Smooth muscle cell (in vitro differentiated cells): ENCODE measurements at regions not wholly inside any gene's neighbourhood (a gene's known extent, or its start where the extent isn't known, plus 50 kb on each side); places are given as distances from the start of the nearest gene placed in this dataset.
A peak's percentile ranks its signal among the peaks of the same experiment; 100 is the strongest.
"Not testable (repeated sequence)": the region's sequence is repeated elsewhere in the genome, so short reads cannot be mapped to it uniquely, and the experiment has no call there.

Source experiments
- DNase-seq: peaks from one replicate; lab custom pipeline; 2025; ENCODE audit not compliant: unreplicated experiment; lab: John Stamatoyannopoulos, UW
- H2AFZ ChIP-seq: fragments of 200-600 bp; sonication (generic); 2 replicates; pipeline ENCODE4 v1.6.0; 2016; ENCODE audit warnings: antibody characterized with exemption, low read depth, mild to moderate bottlenecking
- H3F3A ChIP-seq: fragments of 200-600 bp; sonication (generic); 2 replicates; pipeline ENCODE4 v1.6.0; 2017; ENCODE audit warnings: antibody characterized with exemption, low read depth
- H3K27ac ChIP-seq: fragments of 200-600 bp; sonication (generic); 2 replicates; pipeline ENCODE4 v1.5.1; 2016; ENCODE audit warnings: low read depth, mild to moderate bottlenecking
- H3K27me3 ChIP-seq: fragments of 200-600 bp; sonication (generic); 2 replicates; pipeline ENCODE4 v1.6.1; 2016; ENCODE audit warnings: low read depth, mild to moderate bottlenecking
- H3K36me3 ChIP-seq: fragments of 200-600 bp; sonication (generic); 2 replicates; pipeline ENCODE4 v1.5.1; 2016; ENCODE audit warnings: low read depth
- H3K4me1 ChIP-seq: fragments of 200-600 bp; sonication (generic); 2 replicates; pipeline ENCODE4 v1.5.1; 2016; ENCODE audit warnings: low read depth
- H3K4me2 ChIP-seq: fragments of 200-600 bp; sonication (generic); 2 replicates; pipeline ENCODE4 v1.6.0; 2016; ENCODE audit warnings: mild to moderate bottlenecking
- H3K4me3 ChIP-seq: fragments of 200-600 bp; sonication (generic); 2 replicates; pipeline ENCODE4 v1.5.1; 2016; ENCODE audit warnings: mild to moderate bottlenecking
- H3K79me2 ChIP-seq: fragments of 200-600 bp; sonication (generic); 2 replicates; pipeline ENCODE4 v1.6.0; 2016; ENCODE audit warnings: low read depth, mild to moderate bottlenecking
- H3K9ac ChIP-seq: fragments of 200-600 bp; sonication (generic); 2 replicates; pipeline ENCODE4 v1.6.0; 2016; ENCODE audit warnings: low read depth
- H3K9me3 ChIP-seq: fragments of 200-600 bp; sonication (generic); replicated peaks from 2 replicates; pipeline ENCODE4 v1.5.1; 2016; ENCODE audit warnings: low read depth
- H4K20me1 ChIP-seq: fragments of 200-600 bp; sonication (generic); 2 replicates; pipeline ENCODE4 v1.6.0; 2016; ENCODE audit warnings: low read depth
- WGBS: methylation state at CpG from one replicate; pipeline ENCODE4 v1.1.7; 2016; ENCODE audit warnings: low lambda C conversion rate; 5-methylcytosine and 5-hydroxymethylcytosine counted together
- TF ChIP-seq, protein P1 (sequence below): fragments of 200-600 bp; sonication (generic); IDR thresholded peaks from 2 replicates; pipeline ENCODE4 v1.5.1; 2017; ENCODE audit warnings: borderline replicate concordance, mild to moderate bottlenecking, antibody characterized with exemption; ENCODE audit not compliant: insufficient read depth, poor library complexity, severe bottlenecking

DNA sequence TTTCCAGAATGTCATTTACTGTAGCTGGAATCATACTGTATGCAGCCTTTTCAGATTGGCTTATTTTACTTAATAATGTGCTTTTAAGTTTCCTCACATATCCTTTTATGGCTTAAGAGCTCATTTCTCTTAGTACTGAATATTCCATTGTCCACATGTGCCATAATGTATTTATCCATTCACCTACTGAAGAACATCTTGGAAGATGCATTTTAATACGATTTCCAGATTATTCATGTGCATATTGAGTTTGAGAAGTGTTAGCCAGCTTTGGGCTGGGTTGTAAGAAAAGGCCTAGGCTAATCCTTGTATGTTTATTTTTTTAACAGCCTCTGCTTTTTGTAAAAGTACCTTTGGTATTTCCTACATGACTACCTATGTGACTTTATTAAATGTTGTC, 109.3 kb upstream of the MDFIC start:
- WGBS = 88% methylated on average over 1 of the region's 1 CpG
- Histone ChIP-seq H3K4me3 (no peak overlapping the region), H3F3A (no peaks in the 10 kb centered on the region), H4K20me1 (no peaks in the 10 kb centered on the region), H3K79me2 (no peaks in the 10 kb centered on the region), H3K9me3 (no peaks in the 10 kb centered on the region), H3K27me3 (no peaks in the 10 kb centered on the region), H3K36me3 (no peaks in the 10 kb centered on the region), H3K4me2 (no peak overlapping the region), H3K9ac (no peak overlapping the region), H3K4me1 (no peaks in the 10 kb centered on the region), H2AFZ (no peak overlapping the region), H3K27ac (no peak overlapping the region)
- TF ChIP-seq, protein P1, sequence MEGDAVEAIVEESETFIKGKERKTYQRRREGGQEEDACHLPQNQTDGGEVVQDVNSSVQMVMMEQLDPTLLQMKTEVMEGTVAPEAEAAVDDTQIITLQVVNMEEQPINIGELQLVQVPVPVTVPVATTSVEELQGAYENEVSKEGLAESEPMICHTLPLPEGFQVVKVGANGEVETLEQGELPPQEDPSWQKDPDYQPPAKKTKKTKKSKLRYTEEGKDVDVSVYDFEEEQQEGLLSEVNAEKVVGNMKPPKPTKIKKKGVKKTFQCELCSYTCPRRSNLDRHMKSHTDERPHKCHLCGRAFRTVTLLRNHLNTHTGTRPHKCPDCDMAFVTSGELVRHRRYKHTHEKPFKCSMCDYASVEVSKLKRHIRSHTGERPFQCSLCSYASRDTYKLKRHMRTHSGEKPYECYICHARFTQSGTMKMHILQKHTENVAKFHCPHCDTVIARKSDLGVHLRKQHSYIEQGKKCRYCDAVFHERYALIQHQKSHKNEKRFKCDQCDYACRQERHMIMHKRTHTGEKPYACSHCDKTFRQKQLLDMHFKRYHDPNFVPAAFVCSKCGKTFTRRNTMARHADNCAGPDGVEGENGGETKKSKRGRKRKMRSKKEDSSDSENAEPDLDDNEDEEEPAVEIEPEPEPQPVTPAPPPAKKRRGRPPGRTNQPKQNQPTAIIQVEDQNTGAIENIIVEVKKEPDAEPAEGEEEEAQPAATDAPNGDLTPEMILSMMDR = no peak
- no peak for DNase-seq

DNA sequence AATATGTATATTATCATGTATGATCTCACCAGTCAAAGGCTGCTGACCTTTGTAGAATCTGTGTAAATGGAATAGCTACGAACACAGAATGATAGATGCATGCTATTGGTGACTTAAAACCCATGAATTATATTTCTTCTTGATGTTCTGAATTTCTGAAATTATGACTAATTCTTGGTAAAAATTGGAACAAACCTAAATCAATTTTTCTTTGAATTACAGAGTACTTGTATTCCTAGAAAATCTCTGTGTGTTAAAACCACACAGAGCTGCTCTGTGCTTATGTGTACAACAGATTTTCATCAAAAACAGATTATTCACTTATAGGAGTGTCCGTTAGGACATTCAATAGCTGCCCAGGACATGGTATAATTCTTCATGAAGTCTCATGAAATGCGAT, 108.3 kb upstream of the MDFIC start:
- Histone ChIP-seq H3K36me3 (no peaks in the 10 kb centered on the region), H3K4me1 (no peaks in the 10 kb centered on the region), H3K4me2 (no peak overlapping the region), H3K9me3 (no peaks in the 10 kb centered on the region), H3K9ac (no peak overlapping the region), H3K79me2 (no peaks in the 10 kb centered on the region), H2AFZ (no peak overlapping the region), H3K27me3 (no peaks in the 10 kb centered on the region), H3K27ac (no peak overlapping the region), H4K20me1 (no peaks in the 10 kb centered on the region), H3F3A (no peaks in the 10 kb centered on the region), H3K4me3 (no peak overlapping the region)
- TF ChIP-seq, protein P1 = no peak
- 91% methylated on average over 3 of the region's 3 CpGs for WGBS
- DNase-seq = no peak

DNA sequence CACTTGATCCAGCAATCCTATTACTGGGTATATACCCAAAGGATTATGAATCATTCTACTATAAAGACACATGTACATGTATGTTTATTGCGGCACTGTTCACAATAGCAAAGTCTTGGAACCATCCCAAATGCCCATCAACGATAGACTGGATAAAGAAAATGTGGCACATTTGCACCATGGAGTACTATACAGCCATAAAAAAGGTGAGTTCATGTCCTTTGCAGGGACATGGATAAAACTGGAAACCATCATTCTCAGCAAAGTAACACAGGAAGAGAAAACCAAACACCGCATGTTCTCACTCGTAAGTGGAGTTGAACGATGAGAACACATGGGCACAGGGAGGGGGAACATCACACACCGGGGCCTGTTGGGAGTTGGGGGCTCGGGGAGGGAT, 104.9 kb upstream of the MDFIC start:
- H3K4me1 ChIP-seq, H3K36me3 ChIP-seq, H4K20me1 ChIP-seq, H3F3A ChIP-seq, DNase-seq, H3K9ac ChIP-seq, H2AFZ ChIP-seq, H3K27me3 ChIP-seq, H3K4me3 ChIP-seq, H3K9me3 ChIP-seq, H3K79me2 ChIP-seq, H3K27ac ChIP-seq, H3K4me2 ChIP-seq: not testable (repeated sequence)
- 96% methylated on average over 7 of the region's 7 CpGs for WGBS

DNA sequence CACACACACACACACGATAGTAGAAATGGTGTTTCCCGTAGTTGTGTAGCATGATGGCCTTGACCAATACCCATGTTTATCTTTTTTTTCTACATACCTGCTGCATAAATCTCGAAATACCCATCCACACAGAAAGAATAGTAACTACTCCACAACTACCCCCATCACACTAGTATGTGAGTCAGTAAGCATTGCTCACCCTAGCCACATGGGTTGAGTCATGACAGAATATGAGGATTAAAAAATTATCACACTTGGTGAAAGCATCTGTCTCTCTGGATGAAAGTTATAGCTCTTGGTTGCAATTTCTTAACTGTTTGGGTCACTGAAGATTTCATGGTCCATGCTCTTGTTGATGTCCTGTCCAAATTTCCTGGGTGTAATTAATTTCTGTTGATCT, 103.4 kb upstream of the MDFIC start:
- Histone ChIP-seq H3K9ac (no peak overlapping the region), H3K27me3 (no peaks in the 10 kb centered on the region), H4K20me1 (no peaks in the 10 kb centered on the region), H2AFZ (no peak overlapping the region), H3K4me1 (no peaks in the 10 kb centered on the region), H3K36me3 (no peaks in the 10 kb centered on the region), H3K9me3 (no peaks in the 10 kb centered on the region), H3K27ac (peak overlapping the region; percentile 78), H3K79me2 (no peaks in the 10 kb centered on the region), H3F3A (no peaks in the 10 kb centered on the region), H3K4me3 (no peak overlapping the region), H3K4me2 (peak overlapping the region; percentile 53)
- TF ChIP-seq, protein P1 = no peak
- 81% methylated on average over 3 of the region's 3 CpGs for WGBS
- no peak for DNase-seq
